COLO829 (cell line): ENCODE measurements at regions not wholly inside any gene's neighbourhood (a gene's known extent, or its start where the extent isn't known, plus 50 kb on each side); places are given as distances from the start of the nearest gene placed in this dataset.
A peak's percentile ranks its signal among the peaks of the same experiment; 100 is the strongest.

Experiments used
- DNase-seq: peaks from one replicate; pipeline ENCODE4 v3.0.0; 2012; ENCODE audit warnings: low spot score

- no peak for DNase-seq
Observed at GRCh38 chr7:106775975-106776607, 89.0 kb upstream of the PIK3CG start.

- no peak for DNase-seq
Observed at GRCh38 chr7:106776618-106777347, 88.3 kb upstream of the PIK3CG start.

- no peak for DNase-seq
Observed at GRCh38 chr7:106777674-106778299, 87.3 kb upstream of the PIK3CG start.

GRCh38 chr7:106778656-106779250, 86.3 kb upstream of the PIK3CG start:
- no peak for DNase-seq

- DNase-seq: no peak
Observed at GRCh38 chr7:106779877-106780276, 85.2 kb upstream of the PIK3CG start.

GRCh38 chr7:106781007-106781406, 84.1 kb upstream of the PIK3CG start:
- no peak for DNase-seq

GRCh38 chr7:106781828-106782544, 83.1 kb upstream of the PIK3CG start:
- DNase-seq: no peak

GRCh38 chr7:106783286-106783685, 81.8 kb upstream of the PIK3CG start:
- no peak for DNase-seq

- DNase-seq: no peak
Observed at GRCh38 chr7:106788637-106789036, 76.4 kb upstream of the PIK3CG start.

GRCh38 chr7:106791526-106791925, 73.6 kb upstream of the PIK3CG start:
- DNase-seq: no peak

GRCh38 chr7:106792233-106792926, 72.7 kb upstream of the PIK3CG start:
- DNase-seq: no peak

GRCh38 chr7:106793015-106793975, 71.8 kb upstream of the PIK3CG start:
- peak; percentile 71 for DNase-seq

GRCh38 chr7:106794276-106795083, 70.6 kb upstream of the PIK3CG start:
- DNase-seq: no peak

- DNase-seq: no peak
Observed at GRCh38 chr7:106795084-106795876, 69.8 kb upstream of the PIK3CG start.

GRCh38 chr7:106795877-106796231, 69.2 kb upstream of the PIK3CG start:
- no peak for DNase-seq

GRCh38 chr7:106797937-106798336, 67.1 kb upstream of the PIK3CG start:
- no peak for DNase-seq

- no peak for DNase-seq
Observed at GRCh38 chr7:106802589-106802988, 62.5 kb upstream of the PIK3CG start.

- DNase-seq: no peak
Observed at GRCh38 chr7:106806556-106806955, 58.5 kb upstream of the PIK3CG start.

GRCh38 chr7:106807474-106807873, 57.6 kb upstream of the PIK3CG start:
- no peak for DNase-seq
